AG04449 (cell line): ENCODE measurements at regions not wholly inside any gene's neighbourhood (a gene's known extent, or its start where the extent isn't known, plus 50 kb on each side); places are given as distances from the start of the nearest gene placed in this dataset.

ENCODE experiments used
- CTCF ChIA-PET: fragments of 350-600 bp; formaldehyde crosslinking; extraction: SDS; loops from one replicate; lab custom pipeline; 2021; ENCODE audit warnings: antibody characterized with exemption; lab: Yijun Ruan, JAX
- POLR2A ChIA-PET: fragments of 400-600, 350-600 bp; formaldehyde crosslinking; extraction: SDS; loops from one replicate; lab custom pipeline; 2020; ENCODE audit warnings: antibody characterized with exemption, inconsistent platforms; lab: Yijun Ruan, JAX
- DNase-seq: peaks from one replicate; pipeline ENCODE4 v3.0.0-alpha.2; 2010; ENCODE audit warnings: low read depth, low spot score
- H3K4me3 ChIP-seq: 2 replicates; pipeline ENCODE4 v1.5.1; 2011; ENCODE audit warnings: low read depth, mild to moderate bottlenecking, control low read depth, low read length
- TF ChIP-seq, protein P1 (sequence below): IDR thresholded peaks from one replicate; pipeline ENCODE4 v1.5.1; 2011; ENCODE audit warnings: mild to moderate bottlenecking, moderate library complexity, low read length, control low read depth, inconsistent platforms; ENCODE audit not compliant: insufficient read depth; ENCODE audit errors: missing control alignments

DNA sequence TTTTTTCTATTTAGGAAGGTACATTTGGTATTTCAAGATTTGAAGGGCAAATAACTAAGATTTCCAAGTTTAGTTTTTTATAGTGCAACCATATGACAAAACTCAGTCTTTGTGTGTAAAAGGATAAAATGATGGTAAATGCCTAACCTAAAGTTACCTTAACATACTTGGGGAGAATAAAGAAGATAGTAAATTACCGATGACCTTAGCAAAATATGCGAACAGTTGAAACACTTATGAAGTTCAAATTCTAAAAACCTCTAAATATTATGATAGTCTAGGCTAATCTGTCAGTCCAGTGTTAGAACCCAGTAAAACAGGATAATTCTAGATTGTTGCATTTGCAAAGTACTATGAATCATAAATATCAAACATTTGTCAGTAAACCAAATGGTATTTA is 127.5 kb downstream of the PTCHD4 start:
- ChIA-PET POLR2A (no interaction called here), CTCF (no interaction called here)
- no peak for DNase-seq
- TF ChIP-seq, protein P1, sequence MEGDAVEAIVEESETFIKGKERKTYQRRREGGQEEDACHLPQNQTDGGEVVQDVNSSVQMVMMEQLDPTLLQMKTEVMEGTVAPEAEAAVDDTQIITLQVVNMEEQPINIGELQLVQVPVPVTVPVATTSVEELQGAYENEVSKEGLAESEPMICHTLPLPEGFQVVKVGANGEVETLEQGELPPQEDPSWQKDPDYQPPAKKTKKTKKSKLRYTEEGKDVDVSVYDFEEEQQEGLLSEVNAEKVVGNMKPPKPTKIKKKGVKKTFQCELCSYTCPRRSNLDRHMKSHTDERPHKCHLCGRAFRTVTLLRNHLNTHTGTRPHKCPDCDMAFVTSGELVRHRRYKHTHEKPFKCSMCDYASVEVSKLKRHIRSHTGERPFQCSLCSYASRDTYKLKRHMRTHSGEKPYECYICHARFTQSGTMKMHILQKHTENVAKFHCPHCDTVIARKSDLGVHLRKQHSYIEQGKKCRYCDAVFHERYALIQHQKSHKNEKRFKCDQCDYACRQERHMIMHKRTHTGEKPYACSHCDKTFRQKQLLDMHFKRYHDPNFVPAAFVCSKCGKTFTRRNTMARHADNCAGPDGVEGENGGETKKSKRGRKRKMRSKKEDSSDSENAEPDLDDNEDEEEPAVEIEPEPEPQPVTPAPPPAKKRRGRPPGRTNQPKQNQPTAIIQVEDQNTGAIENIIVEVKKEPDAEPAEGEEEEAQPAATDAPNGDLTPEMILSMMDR, result no peak
- no peak overlapping the region for H3K4me3 ChIP-seq

DNA sequence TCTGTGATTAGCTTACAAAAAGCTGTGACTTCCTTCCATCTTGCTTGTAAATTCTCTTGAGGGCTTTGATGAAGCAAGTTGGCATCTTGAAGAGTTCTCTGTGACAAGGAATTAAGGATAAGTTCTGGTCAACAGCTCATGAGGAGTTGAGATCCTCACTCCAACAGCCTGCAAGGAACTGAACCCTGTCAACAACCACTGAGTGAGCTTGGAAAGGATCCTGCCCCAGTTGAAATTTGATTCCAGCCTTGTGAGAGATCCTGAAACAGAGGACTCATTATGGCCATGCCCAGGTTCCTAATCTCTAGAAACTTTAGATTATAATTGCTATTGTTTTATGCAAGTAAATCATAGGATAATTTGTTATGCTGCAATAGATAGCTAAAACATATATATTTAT is 133.7 kb downstream of the PTCHD4 start:
- no peak for DNase-seq
- ChIA-PET POLR2A (no interaction called here), CTCF (no interaction called here)
- no peak overlapping the region for H3K4me3 ChIP-seq
- TF ChIP-seq, protein P1, result no peak

DNA sequence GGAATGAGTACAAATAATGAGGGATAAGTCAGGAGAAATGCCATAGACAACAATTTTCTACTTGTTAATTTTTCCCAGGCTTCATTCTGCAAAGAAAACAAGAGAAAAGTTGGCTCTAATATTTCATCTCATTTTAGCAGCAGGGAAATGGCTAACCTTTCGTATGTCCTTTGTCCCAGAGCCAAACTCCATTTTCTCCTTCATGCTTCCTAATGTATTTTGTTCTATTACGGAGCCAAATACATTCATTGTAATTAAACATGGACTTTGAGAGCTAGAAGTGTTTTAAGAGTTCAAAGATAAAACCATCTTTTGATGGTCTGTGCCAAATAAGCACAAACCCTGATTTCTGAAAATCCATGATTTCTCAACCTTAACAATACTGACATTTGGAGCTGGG is 136.9 kb downstream of the PTCHD4 start:
- no peak for DNase-seq
- ChIA-PET POLR2A (no interaction called here), CTCF (no interaction called here)
- TF ChIP-seq, protein P1, result no peak
- H3K4me3 ChIP-seq, result no peak overlapping the region

DNA sequence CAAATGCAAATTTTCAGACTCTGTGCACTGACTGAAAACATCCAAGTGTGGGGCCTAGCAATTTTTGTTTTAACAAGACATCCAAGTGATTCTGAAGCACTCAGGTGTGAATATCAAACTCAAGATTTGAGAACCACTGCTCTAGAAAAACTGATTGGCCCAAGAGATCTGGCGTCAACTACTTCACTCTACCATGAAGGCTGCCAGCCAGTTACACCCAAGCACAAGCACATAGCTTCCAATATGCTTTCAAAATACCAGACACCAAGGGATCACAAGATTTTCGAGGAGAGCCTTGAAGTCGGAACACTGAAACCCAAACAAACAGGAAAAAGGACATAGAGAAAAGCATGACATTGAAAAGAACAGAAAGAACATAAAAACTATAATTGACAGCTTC is 140.2 kb downstream of the PTCHD4 start:
- ChIA-PET CTCF (no interaction called here), POLR2A (no interaction called here)
- DNase-seq, result no peak
- H3K4me3 ChIP-seq, result no peak overlapping the region
- TF ChIP-seq, protein P1, result no peak

DNA sequence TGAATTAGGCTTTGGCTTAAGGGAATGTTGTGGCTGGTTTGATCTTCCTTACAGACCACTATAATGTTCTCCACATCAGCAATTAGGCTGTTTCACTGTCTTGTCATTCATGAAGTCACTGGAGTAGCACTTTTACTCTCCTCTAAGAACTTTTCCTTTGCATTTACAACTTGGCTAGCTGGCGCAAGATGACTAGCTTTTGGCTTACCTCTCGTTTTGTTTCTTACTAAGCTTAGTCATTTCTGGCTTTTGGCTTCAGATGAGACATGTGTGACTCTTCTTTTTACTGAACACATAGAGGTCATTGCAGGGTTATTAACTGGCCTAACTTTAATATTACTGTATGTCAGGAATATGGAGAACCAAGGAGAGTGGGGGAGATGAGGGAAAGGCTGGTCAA is 143.2 kb downstream of the PTCHD4 start:
- H3K4me3 ChIP-seq, result no peak overlapping the region
- ChIA-PET CTCF (no interaction called here), POLR2A (no interaction called here)
- no peak for DNase-seq
- TF ChIP-seq, protein P1, result no peak

DNA sequence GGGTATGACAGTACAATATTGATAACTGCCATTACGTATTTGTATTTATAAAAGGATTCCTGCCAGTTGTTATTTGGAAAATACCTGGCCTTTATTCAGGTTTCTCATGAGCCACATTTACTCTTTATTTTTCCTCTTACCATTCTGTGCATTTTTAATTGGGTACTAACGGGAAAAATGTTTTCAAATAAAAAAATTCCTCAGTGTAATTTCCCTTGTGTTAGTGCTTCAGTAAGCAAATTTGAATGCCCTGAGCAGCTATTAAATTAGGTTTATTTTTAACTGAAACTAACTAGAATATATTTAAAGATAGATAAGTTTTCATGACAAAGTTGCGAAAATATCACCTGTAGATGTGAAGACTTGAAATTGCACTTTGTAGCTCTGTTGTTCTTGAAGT is 146.0 kb downstream of the PTCHD4 start:
- CTCF ChIA-PET, result no interaction called here
- H3K4me3 ChIP-seq, result no peak overlapping the region
- POLR2A ChIA-PET, result no interaction called here
- TF ChIP-seq, protein P1, result no peak
- no peak for DNase-seq

DNA sequence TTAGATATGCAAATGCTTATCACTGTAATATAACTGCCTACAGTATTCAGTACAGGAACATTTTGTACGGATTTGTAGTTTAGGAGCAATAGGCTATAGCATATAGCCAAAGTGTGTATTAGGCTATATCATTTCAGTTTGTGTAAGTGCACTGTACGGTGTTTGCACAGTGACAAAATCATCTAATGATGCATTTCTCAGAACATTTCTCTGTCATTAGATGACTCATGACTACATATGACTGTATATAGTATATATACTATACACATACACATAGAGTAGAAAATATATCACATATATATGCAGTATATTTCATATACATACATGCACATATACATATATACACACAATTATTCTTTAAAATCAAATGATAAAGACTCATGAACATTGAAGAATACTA is 158.4 kb downstream of the PTCHD4 start:
- ChIA-PET POLR2A (no interaction called here), CTCF (no interaction called here)
- DNase-seq, result no peak
- TF ChIP-seq, protein P1, result no peak
- H3K4me3 ChIP-seq, result no peak overlapping the region
